ENCODE measurements at regions not wholly inside any gene's neighbourhood (a gene's known extent, or its start where the extent isn't known, plus 50 kb on each side); places are given as distances from the start of the nearest gene placed in this dataset.

- Histone ChIP-seq H3K27ac (ENCODE audit: low read depth, low read length) (no peak overlapping the region), H3K4me1 (ENCODE audit: insufficient read depth, low read length) (no peaks in the 10 kb centered on the region), H3K9ac (ENCODE audit: low read length) (no peak overlapping the region), H3K79me2 (ENCODE audit: insufficient read depth, low read length) (no peaks in the 10 kb centered on the region), H3K36me3 (ENCODE audit: insufficient read depth, low read length) (no peaks in the 10 kb centered on the region), H4K20me1 (ENCODE audit: insufficient read depth, low read length) (no peaks in the 10 kb centered on the region), H2AFZ (ENCODE audit: low read depth, low read length) (no peak overlapping the region), H3K4me2 (ENCODE audit: low read length) (no peak overlapping the region), H3K9me3 (ENCODE audit: insufficient read depth, low read depth, low read length) (no peaks in the 10 kb centered on the region), H3K27me3 (ENCODE audit: insufficient read depth, low read length) (no peaks in the 10 kb centered on the region), H3K4me3 (ENCODE audit: insufficient read depth, low read depth, low read length) (no peak overlapping the region)
- DNase-seq (ENCODE audit: low read depth) (no peak), FAIRE-seq (no peak)
- Mint-ChIP-seq H3K4me1 (ENCODE audit: low read depth, unreplicated experiment) (no peaks in the 10 kb centered on the region), H3K36me3 (ENCODE audit: low read depth, unreplicated experiment) (no peaks in the 10 kb centered on the region), H3K9me3 (ENCODE audit: unreplicated experiment) (peaks cover 4% of the 10 kb centered on the region), H3K27ac (ENCODE audit: unreplicated experiment) (no peak overlapping the region), H3K4me3 (ENCODE audit: unreplicated experiment) (no peak overlapping the region), H3K27me3 (ENCODE audit: low read depth, unreplicated experiment) (no peaks in the 10 kb centered on the region)
- TF ChIP-seq CTCF (IDR thresholded peaks at IDR 0.05; ENCODE audit: insufficient read depth, low read depth, low read length) = no peak
- no peak for TF ChIP-seq EZH2 (IDR thresholded peaks at IDR 0.05; ENCODE audit: insufficient read depth, low read length)
Observed at GRCh38 chr4:97475621-97476020, 667.7 kb downstream of the STPG2 start.

DNA sequence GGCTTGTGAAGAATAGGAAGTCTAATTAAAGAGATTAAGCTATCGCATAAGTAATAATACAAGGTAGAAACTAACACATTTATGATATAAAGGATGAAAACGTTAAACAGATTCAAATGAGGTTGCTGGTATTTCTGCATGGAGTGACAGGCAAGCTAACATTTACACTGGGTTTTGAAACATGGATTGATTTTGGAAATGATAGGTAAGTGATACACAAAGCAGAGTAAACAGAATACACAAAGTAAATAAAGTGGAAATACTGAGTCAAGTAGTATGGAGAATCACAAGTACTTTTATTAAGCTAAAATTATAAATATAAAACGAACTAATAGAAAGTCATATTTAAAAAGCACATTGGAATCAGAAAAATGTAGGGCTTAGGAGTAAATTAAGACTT, 665.3 kb downstream of the STPG2 start:
- Mint-ChIP-seq H3K4me1 (ENCODE audit: low read depth, unreplicated experiment) (no peaks in the 10 kb centered on the region), H3K27me3 (ENCODE audit: low read depth, unreplicated experiment) (no peaks in the 10 kb centered on the region), H3K9me3 (ENCODE audit: unreplicated experiment) (peaks cover 6% of the 10 kb centered on the region), H3K4me3 (ENCODE audit: unreplicated experiment) (no peak overlapping the region), H3K36me3 (ENCODE audit: low read depth, unreplicated experiment) (no peaks in the 10 kb centered on the region), H3K27ac (ENCODE audit: unreplicated experiment) (no peak overlapping the region)
- Histone ChIP-seq H3K9ac (ENCODE audit: low read length) (no peak overlapping the region), H3K9me3 (ENCODE audit: insufficient read depth, low read depth, low read length) (no peaks in the 10 kb centered on the region), H4K20me1 (ENCODE audit: insufficient read depth, low read length) (no peaks in the 10 kb centered on the region), H3K79me2 (ENCODE audit: insufficient read depth, low read length) (no peaks in the 10 kb centered on the region), H3K4me1 (ENCODE audit: insufficient read depth, low read length) (no peaks in the 10 kb centered on the region), H2AFZ (ENCODE audit: low read depth, low read length) (no peak overlapping the region), H3K27me3 (ENCODE audit: insufficient read depth, low read length) (no peaks in the 10 kb centered on the region), H3K27ac (ENCODE audit: low read depth, low read length) (no peak overlapping the region), H3K4me3 (ENCODE audit: insufficient read depth, low read depth, low read length) (no peak overlapping the region), H3K36me3 (ENCODE audit: insufficient read depth, low read length) (no peaks in the 10 kb centered on the region), H3K4me2 (ENCODE audit: low read length) (no peak overlapping the region)
- FAIRE-seq = no peak
- TF ChIP-seq EZH2 (IDR thresholded peaks at IDR 0.05; ENCODE audit: insufficient read depth, low read length) = no peak
- no peak for TF ChIP-seq CTCF (IDR thresholded peaks at IDR 0.05; ENCODE audit: insufficient read depth, low read depth, low read length)
- no peak for DNase-seq (ENCODE audit: low read depth)

DNA sequence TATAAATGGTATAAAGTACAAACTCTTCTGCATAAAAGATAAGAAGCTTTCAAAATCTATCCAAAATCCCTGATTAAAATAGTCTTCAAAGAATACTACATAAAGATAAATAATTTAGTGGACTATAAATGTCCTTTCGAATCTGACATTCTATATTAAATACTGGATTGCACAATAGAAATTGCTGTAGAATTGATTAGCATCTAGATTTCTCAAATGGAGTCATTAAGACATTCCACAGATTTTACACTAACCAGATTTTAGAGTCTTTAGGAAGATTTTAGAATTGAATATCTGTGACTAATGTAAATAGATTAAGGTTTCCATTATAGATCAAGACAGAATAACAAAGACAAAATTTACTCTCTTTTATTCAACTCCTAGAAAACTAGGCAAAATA, 663.9 kb downstream of the STPG2 start:
- H3K4me1 ChIP-seq (ENCODE audit: insufficient read depth, low read length) = no peaks in the 10 kb centered on the region
- no peak for FAIRE-seq
- TF ChIP-seq CTCF (IDR thresholded peaks at IDR 0.05; ENCODE audit: insufficient read depth, low read depth, low read length) (no peak), EZH2 (IDR thresholded peaks at IDR 0.05; ENCODE audit: insufficient read depth, low read length) (no peak)

More for the DNA sequence above, 663.9 kb downstream of the STPG2 start:
- no peak overlapping the region for H3K4me3 Mint-ChIP-seq (ENCODE audit: unreplicated experiment)
- Histone ChIP-seq H2AFZ (ENCODE audit: low read depth, low read length) (no peak overlapping the region), H3K27me3 (ENCODE audit: insufficient read depth, low read length) (no peaks in the 10 kb centered on the region), H3K36me3 (ENCODE audit: insufficient read depth, low read length) (no peaks in the 10 kb centered on the region), H3K9ac (ENCODE audit: low read length) (no peak overlapping the region), H4K20me1 (ENCODE audit: insufficient read depth, low read length) (no peaks in the 10 kb centered on the region), H3K4me2 (ENCODE audit: low read length) (no peak overlapping the region), H3K9me3 (ENCODE audit: insufficient read depth, low read depth, low read length) (no peaks in the 10 kb centered on the region), H3K27ac (ENCODE audit: low read depth, low read length) (no peak overlapping the region), H3K4me3 (ENCODE audit: insufficient read depth, low read depth, low read length) (no peak overlapping the region), H3K79me2 (ENCODE audit: insufficient read depth, low read length) (no peaks in the 10 kb centered on the region)
- no peak overlapping the region for H3K27ac Mint-ChIP-seq (ENCODE audit: unreplicated experiment)
- no peak for DNase-seq (ENCODE audit: low read depth)
- H3K4me1 Mint-ChIP-seq (ENCODE audit: low read depth, unreplicated experiment) = no peaks in the 10 kb centered on the region
- H3K9me3 Mint-ChIP-seq (ENCODE audit: unreplicated experiment) = peaks cover 3% of the 10 kb centered on the region
- H3K27me3 Mint-ChIP-seq (ENCODE audit: low read depth, unreplicated experiment) = no peaks in the 10 kb centered on the region
- no peaks in the 10 kb centered on the region for H3K36me3 Mint-ChIP-seq (ENCODE audit: low read depth, unreplicated experiment)
